ENCODE measurements at regions not wholly inside any gene's neighbourhood (a gene's known extent, or its start where the extent isn't known, plus 50 kb on each side); places are given as distances from the start of the nearest gene placed in this dataset.

DNA sequence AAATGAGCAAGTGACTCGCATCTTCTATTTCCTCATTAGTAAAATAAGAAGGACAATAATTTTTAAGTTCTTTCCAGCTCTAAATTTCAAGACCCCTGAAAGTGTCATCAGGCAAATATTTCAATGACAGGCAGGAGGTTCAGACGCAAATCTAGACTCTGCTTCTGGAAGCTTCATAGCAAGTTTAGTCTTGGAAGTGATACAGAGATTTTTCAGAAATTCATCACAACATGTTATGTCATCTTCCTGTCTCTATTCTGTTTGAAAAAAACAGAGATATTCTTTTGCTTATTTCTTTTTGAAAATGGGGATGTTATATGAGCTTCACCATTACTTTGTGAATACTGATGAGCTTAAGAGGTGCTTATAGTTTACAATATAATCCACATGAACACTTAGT is 74.0 kb downstream of the C3orf85 start:
- DNase-seq: no peak

DNA sequence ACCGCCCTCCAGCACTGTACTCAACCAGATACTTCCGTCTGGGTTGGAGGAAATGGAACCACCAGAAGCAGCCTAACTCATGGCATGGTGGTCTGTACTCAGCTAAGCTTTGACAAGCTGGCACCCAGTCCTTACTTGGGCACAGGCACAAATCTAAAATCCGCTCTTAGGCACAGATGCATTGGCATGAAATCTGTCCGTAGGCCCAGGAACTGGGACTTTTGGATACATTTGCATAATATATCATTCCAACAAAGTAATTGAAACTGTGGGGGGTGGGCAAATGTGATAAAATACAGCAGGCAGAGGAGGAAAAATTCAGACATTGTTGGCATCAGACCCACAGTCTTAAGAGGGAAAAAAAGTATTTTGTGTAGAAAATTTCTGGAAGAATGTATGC is 75.4 kb downstream of the C3orf85 start:
- no peak for DNase-seq

DNA sequence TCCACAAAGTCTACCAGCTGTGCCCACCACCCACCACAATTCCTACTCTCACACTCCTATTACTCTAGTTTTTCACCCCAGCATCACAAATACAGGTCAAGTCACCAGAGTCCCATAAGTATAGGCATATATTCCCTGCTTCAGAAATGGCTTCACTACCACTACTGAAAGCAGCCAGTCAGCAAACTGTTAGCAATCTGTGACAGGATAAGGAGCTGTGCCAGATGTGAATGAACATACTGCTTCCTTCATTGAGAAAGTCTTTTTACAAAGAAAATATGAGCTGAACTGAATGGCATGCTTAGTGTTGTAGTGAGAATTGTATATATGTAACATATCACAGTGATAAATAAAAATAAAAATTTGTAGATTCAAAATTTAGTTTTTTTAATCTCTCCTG is 76.8 kb downstream of the C3orf85 start:
- no peak for DNase-seq

DNA sequence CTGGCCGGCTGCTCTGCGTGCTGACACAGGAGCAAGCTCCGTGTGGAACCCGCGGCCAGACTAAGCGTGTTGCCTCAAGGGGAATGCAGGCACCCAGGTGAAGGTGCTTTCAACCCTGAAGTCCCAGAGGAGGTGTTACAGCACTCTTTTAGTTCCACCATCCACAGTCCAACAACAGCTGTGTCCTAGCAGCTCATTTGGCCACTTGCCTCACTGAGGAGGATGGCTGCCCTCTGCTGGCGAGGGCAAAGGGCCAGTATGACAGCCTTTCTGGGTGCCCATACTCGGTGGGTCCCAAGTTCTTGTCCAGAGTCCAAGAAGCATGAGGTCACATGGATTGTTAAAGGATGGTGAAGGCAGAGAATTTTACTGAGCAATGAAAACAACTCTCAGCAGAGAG is 87.8 kb downstream of the C3orf85 start:
- peak; percentile 6 for DNase-seq

DNA sequence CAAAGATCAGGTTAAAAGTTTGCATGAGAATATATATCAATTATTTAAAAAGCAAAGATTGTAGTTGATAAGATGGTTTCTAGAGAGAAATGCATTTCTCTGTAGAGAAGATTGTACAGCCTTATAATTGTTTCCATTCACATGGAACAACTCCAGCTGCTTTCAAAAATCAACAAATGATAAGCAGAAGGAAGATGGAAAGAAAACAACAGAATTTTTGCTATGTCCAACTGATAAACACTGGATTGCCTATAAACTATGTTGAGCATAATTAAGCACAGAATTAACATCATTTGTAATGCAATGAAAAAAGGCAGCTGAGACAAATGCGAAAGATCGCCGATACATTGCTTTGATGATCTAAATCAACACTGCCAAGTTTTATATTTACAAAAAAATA is 89.0 kb downstream of the C3orf85 start:
- DNase-seq: no peak

DNA sequence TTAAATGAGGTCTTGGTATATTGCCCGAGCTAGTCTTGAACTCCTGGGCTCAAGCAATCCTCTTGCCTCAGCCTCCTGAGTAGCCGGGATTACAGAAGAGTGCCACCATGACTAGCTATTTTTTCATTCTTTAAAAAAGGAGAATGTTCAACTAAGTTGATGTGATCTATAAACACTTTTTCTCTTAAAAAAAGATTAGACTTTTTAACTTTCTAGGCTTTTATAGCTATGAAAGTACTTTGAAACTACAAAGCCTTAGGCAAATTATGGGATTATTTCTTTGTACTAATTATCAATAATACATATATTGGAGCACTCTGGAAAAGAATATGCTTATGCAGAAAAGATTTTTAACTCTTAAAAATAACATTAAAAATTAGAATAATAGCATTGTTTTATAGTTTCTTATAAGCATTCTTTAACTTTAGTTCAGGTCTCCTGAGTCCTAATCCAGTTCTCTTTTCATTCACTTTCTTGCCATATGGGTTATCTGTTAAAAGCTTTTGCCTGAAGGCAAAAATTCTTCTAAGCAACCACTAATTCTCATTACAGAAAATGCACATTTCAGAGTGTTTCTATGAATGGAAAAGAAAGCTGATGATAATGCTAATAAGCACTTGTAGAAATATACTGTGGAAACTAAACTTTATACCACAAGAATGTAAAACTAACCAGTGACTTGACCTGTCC is 87.8 kb downstream of the DPPA2 start:
- no peak for DNase-seq

DNA sequence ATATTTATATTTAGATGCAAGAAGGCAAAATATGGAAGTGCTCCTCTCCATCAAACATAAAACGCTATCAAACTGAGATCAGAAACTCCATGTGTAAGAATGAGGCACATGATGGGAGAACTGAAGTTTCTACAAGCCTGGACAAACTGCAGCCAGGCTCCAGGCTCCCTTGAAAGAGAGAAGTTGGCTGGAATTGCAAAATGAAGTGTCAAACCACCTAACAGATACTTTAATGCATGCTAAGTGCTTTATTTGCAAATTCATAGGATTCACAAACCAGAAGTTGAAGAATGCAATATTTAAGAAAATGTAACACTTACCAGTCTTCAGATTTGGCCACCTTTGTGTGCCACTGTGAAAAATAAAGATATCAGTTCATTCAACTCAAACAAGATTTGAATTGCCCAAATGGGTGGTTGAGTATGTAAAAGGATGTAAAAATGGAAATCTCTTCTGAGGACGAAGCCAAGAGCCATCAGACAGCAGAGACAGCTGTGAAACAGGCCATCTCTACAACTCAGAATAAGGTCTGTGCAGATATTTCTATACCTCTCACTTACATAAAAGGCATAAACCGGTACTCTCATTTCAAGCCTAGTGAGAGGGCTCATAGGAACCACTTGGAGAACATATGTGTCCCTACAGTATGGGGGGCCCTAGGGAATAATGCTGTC is 87.0 kb downstream of the DPPA2 start:
- DNase-seq: no peak

DNA sequence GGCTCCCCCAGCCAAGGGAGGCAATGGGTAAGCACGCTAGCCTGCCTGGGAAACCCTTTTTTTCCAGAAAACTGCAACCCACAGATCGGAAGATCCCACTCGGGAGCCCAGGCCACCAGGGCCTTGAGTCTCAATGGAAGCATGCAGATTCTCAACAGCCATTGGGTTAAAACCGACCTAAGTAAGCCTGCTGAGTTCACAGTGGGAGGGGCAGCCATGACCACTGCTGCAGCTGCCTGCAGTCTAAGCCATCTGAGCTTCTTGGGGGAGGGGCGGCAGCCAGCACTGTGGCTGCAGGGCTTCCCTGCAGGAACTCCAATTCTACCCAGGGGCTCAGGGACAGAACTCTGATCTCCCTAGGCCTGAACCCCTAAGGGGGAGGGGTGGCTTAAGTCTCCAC is 82.0 kb downstream of the DPPA2 start:
- no peak for DNase-seq

DNA sequence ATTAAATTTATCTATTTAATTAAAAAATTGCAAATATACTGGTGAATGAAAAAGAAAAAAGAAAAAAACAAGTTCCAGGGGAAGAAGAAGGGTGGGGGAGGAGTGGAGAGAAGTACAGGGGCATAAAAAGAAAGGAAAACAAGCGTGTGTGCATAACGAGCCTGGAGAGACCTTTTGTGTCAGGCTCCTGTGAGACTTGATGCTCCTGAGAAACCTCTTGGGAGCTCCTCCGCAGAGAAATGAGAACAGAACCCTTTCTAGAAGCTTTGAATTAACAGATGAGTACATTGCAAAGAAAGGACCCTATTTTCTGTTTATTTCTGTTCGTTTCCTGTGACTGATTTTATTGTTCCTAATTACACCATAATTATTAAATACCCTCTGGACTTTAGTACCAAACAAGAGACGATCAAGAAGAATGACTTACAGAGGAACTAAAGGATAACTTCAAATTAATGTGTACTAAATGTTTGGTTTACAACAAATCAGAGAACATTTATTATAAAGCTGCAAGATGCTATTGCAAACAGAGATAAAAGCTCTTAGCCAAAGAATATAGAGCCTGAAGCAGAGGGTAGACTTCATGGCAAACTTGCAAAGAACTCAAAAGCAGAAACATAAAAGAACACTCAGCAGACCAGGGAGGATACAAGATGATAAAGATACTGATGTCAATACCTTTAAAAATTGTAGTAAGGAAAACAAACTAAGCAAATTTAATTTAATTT is 74.7 kb downstream of the DPPA2 start:
- DNase-seq: no peak

DNA sequence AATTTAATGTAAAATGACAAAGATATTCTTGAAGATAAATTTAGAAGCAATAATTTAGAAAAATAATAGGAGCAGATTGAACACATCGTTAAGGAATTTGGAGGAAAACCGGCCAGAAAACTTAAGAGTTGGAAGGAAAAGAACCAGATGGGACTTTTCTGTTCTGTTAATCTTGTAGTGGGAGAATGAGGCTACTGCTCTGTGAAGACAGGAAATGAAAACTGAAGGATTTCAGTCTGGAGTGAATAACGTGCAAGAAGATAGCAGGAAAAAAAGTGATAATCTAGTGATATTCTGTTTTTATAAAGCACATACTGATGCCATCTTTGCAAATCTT is 74.2 kb downstream of the DPPA2 start:
- DNase-seq: no peak
